GM12864 (cell line): ENCODE measurements at regions not wholly inside any gene's neighbourhood (a gene's known extent, or its start where the extent isn't known, plus 50 kb on each side); places are given as distances from the start of the nearest gene placed in this dataset.

Experiments used
- DNase-seq: peaks from one replicate; pipeline ENCODE4 v3.0.0-alpha.2; 2011; ENCODE audit warnings: low read depth
- H3K4me3 ChIP-seq: 2 replicates; pipeline ENCODE4 v1.5.1; 2011; ENCODE audit warnings: mild to moderate bottlenecking, low read depth, low read length, control low read depth
- TF ChIP-seq, protein P1 (sequence below): IDR thresholded peaks from 2 replicates; pipeline ENCODE4 v1.5.1; 2011; ENCODE audit warnings: low read depth, mild to moderate bottlenecking, moderate library complexity, low read length, control low read depth, inconsistent platforms; ENCODE audit errors: missing control alignments

DNA sequence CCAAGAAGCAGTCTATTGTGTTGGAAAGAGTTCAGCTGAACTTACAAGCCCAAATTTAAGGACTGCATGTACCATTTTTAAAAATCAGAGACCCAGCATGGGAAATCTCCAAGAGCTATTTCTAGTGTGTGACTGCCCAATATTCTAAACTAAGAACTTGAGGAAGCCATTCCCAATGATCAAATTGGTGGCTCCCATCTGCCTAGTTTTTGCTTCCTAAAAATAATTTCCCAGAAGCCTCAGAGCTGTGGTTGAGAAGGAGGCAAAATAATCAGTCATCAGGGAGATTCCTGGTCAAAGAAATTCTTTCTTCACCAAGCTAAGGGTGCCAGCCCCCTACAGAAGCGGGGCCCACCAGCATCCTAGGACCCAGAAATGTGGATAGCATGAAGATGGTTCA, 176.1 kb upstream of the CDH5 start:
- no peak overlapping the region for H3K4me3 ChIP-seq
- no peak for DNase-seq
- TF ChIP-seq, protein P1, sequence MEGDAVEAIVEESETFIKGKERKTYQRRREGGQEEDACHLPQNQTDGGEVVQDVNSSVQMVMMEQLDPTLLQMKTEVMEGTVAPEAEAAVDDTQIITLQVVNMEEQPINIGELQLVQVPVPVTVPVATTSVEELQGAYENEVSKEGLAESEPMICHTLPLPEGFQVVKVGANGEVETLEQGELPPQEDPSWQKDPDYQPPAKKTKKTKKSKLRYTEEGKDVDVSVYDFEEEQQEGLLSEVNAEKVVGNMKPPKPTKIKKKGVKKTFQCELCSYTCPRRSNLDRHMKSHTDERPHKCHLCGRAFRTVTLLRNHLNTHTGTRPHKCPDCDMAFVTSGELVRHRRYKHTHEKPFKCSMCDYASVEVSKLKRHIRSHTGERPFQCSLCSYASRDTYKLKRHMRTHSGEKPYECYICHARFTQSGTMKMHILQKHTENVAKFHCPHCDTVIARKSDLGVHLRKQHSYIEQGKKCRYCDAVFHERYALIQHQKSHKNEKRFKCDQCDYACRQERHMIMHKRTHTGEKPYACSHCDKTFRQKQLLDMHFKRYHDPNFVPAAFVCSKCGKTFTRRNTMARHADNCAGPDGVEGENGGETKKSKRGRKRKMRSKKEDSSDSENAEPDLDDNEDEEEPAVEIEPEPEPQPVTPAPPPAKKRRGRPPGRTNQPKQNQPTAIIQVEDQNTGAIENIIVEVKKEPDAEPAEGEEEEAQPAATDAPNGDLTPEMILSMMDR, result no peak

DNA sequence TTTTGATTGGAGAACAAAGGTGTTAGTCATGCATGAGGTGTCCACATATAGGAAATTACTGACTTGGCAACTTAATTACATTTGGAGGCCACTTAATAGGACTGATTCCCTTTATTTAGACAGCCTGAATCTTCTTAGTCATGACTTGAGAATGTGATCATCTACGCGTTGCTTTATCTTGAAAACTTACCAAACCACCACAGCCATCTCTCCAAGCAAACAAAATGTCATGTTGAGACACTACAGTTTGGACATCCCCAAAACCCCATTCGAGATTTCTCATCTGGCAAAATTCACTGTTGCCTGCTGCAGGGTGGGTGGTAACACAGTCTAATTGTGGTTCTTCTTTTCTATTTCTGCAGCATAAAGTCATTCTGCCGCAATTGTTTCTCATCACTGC, 176.5 kb upstream of the CDH5 start:
- no peak for DNase-seq
- H3K4me3 ChIP-seq, result no peak overlapping the region
- TF ChIP-seq, protein P1, result no peak

- no peak overlapping the region for H3K4me3 ChIP-seq
- DNase-seq, result no peak
- TF ChIP-seq, protein P1, result no peak
These were observed 177.4 kb upstream of the CDH5 start for GRCh38 chr16:66188917-66189725.

DNA sequence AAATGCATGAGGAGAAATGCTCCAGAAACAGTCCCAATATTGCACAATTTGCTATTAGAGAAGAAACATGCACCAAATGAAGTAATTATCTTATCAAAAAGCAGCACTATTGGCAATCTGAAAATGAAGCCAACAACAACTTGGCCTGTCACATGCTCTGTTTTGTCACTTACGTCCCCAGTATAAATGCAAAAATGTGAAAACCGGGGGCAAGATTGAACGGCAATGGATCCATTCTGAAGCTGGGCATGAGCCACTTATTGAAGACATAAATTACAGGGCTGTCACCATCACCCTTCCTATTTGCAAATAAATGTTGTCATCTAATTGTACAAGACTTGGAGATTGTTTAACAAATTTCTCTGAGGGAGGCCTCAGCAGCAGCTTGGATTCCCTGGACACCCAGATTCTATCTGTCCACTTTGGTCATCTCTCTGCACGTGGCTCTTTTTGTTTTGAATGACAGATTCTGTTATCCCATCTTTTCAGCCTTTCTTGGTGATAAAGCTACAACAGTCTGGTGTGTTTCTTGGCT, 180.2 kb upstream of the CDH5 start:
- no peak overlapping the region for H3K4me3 ChIP-seq
- TF ChIP-seq, protein P1, result no peak
- no peak for DNase-seq

- TF ChIP-seq, protein P1, result no peak
- no peak overlapping the region for H3K4me3 ChIP-seq
- DNase-seq, result no peak
These were observed 183.9 kb upstream of the CDH5 start for GRCh38 chr16:66182592-66182991.

- H3K4me3 ChIP-seq, result no peak overlapping the region
- DNase-seq, result no peak
- TF ChIP-seq, protein P1, result no peak
These were observed 189.8 kb upstream of the CDH5 start for GRCh38 chr16:66176731-66177130.

- H3K4me3 ChIP-seq, result no peak overlapping the region
- no peak for DNase-seq
- TF ChIP-seq, protein P1, result no peak
These were observed 190.4 kb upstream of the CDH5 start for GRCh38 chr16:66176111-66176510.
